IMR-90 (cell line): ENCODE measurements at regions not wholly inside any gene's neighbourhood (a gene's known extent, or its start where the extent isn't known, plus 50 kb on each side); places are given as distances from the start of the nearest gene placed in this dataset.

ENCODE experiments used
- ATAC-seq: fragments of 200-7000 bp; cut with Tn5 transposase; 2 replicates; pipeline ENCODE4 v1.9.1; 2020; ENCODE audit warnings: low read depth, mild to moderate bottlenecking, moderate library complexity
- BruUV-seq: library from RNA; stranded (reverse); fragments of 400-500 nt; replicated peaks from 2 replicates; lab custom pipeline; 2021; lab: Mats Ljungman, UMichigan
- CTCF ChIA-PET: fragments of 300-600 bp; formaldehyde crosslinking; extraction: SDS; loops from one replicate; lab custom pipeline; 2021; ENCODE audit warnings: antibody characterized with exemption; lab: Yijun Ruan, JAX
- POLR2A ChIA-PET: fragments of 300-600 bp; sonication (Branson Sonifier 250); formaldehyde crosslinking; loops from one replicate; lab custom pipeline; 2022; ENCODE audit warnings: antibody characterized with exemption; ENCODE audit not compliant: unreplicated experiment; lab: Charles Lee
- DNase-seq: peaks from one replicate; pipeline ENCODE4 v3.0.0; 2013
- H2AFZ ChIP-seq: replicated peaks from 2 replicates; pipeline ENCODE3; 2013; ENCODE audit warnings: low read length, mild to moderate bottlenecking; ENCODE audit not compliant: poor library complexity
- H2AK5ac ChIP-seq: 2 replicates; pipeline ENCODE4 v1.6.1; 2013; ENCODE audit warnings: low read depth, low read length, inconsistent platforms
- H2AK9ac ChIP-seq: replicated peaks from 2 replicates; pipeline ENCODE3; 2013; ENCODE audit warnings: mild to moderate bottlenecking, low read depth, low read length, moderate library complexity; ENCODE audit not compliant: poor library complexity
- H2BK120ac ChIP-seq: 2 replicates; pipeline ENCODE4 v1.6.1; 2013; ENCODE audit warnings: low read depth, low read length, inconsistent platforms
- H2BK15ac ChIP-seq: 3 replicates; pipeline ENCODE4 v1.6.1; 2013; ENCODE audit warnings: low read depth, low read length, inconsistent platforms
- H2BK20ac ChIP-seq: 2 replicates; pipeline ENCODE4 v1.6.1; 2013; ENCODE audit warnings: low read depth, mild to moderate bottlenecking, inconsistent platforms, low read length, moderate library complexity
- H2BK5ac ChIP-seq: 2 replicates; pipeline ENCODE4 v1.6.1; 2013; ENCODE audit warnings: mild to moderate bottlenecking, low read depth, low read length, inconsistent platforms; ENCODE audit not compliant: poor library complexity, severe bottlenecking
- H3K14ac ChIP-seq: replicated peaks from 2 replicates; pipeline ENCODE4 v1.6.1; 2013; ENCODE audit warnings: low read depth, low read length, inconsistent platforms
- H3K18ac ChIP-seq: 2 replicates; pipeline ENCODE4 v1.6.1; 2013; ENCODE audit warnings: low read depth, low read length, control low read depth
- H3K23ac ChIP-seq: 2 replicates; pipeline ENCODE4 v1.6.1; 2013; ENCODE audit warnings: low read depth, low read length, inconsistent platforms
- H3K27ac ChIP-seq: 2 replicates; pipeline ENCODE4 v1.5.1; 2013; ENCODE audit warnings: mild to moderate bottlenecking, control low read depth, low read length; ENCODE audit not compliant: insufficient read depth
- H3K27me3 ChIP-seq: 2 replicates; pipeline ENCODE4 v1.6.1; 2013; ENCODE audit warnings: low read length; ENCODE audit not compliant: control insufficient read depth, insufficient read depth
- H3K36me3 ChIP-seq: 2 replicates; pipeline ENCODE4 v1.6.1; 2013; ENCODE audit warnings: low read length, mixed read lengths; ENCODE audit not compliant: control insufficient read depth, insufficient read depth
- H3K4ac ChIP-seq: 2 replicates; pipeline ENCODE4 v1.6.1; 2013; ENCODE audit warnings: low read depth, low read length, inconsistent platforms
- H3K4me1 ChIP-seq: 2 replicates; pipeline ENCODE4 v1.6.1; 2013; ENCODE audit warnings: low read length, mixed read lengths; ENCODE audit not compliant: control insufficient read depth, insufficient read depth
- H3K4me2 ChIP-seq: 2 replicates; pipeline ENCODE4 v1.6.1; 2013; ENCODE audit warnings: low read depth, mild to moderate bottlenecking, control low read depth, low read length, moderate library complexity
- H3K4me3 ChIP-seq: 2 replicates; pipeline ENCODE4 v1.5.1; 2013; ENCODE audit warnings: low read depth, mild to moderate bottlenecking, control low read depth, low read length, moderate library complexity; ENCODE audit not compliant: insufficient read depth
- H3K56ac ChIP-seq: 2 replicates; pipeline ENCODE4 v1.6.1; 2013; ENCODE audit warnings: low read length, inconsistent platforms; ENCODE audit not compliant: insufficient read depth; ENCODE audit errors: extremely low read depth
- H3K79me1 ChIP-seq, 2 experiments: 2 replicates each; pipeline ENCODE4 v1.6.1; 2013; ENCODE audit warnings: low read length in 2 of 2, inconsistent platforms in 1 of 2, low read depth in 1 of 2
- H3K9ac ChIP-seq: 2 replicates; pipeline ENCODE4 v1.6.1; 2013; ENCODE audit warnings: low read depth, low read length, control low read depth
- H3K9me1 ChIP-seq: 2 replicates; pipeline ENCODE4 v1.6.1; 2013; ENCODE audit warnings: low read length, inconsistent platforms; ENCODE audit not compliant: insufficient read depth
- H3K9me3 ChIP-seq: 2 replicates; pipeline ENCODE4 v1.6.1; 2013; ENCODE audit warnings: low read length; ENCODE audit not compliant: control insufficient read depth, insufficient read depth
- H4K20me1 ChIP-seq: 2 replicates; pipeline ENCODE4 v1.6.1; 2013; ENCODE audit warnings: low read length, inconsistent platforms; ENCODE audit not compliant: insufficient read depth
- H4K5ac ChIP-seq: 2 replicates; pipeline ENCODE4 v1.6.1; 2013; ENCODE audit warnings: mild to moderate bottlenecking, low read depth, low read length, control low read depth
- H4K8ac ChIP-seq, 2 experiments: 2 replicates each; pipeline ENCODE4 v1.6.1; 2013; ENCODE audit warnings: low read depth in 2 of 2, low read length in 2 of 2, control low read depth in 1 of 2, inconsistent platforms in 1 of 2
- H4K91ac ChIP-seq: 2 replicates; pipeline ENCODE4 v1.6.1; 2013; ENCODE audit warnings: low read depth, low read length, inconsistent platforms; ENCODE audit not compliant: insufficient read depth
- CTCF ChIP-seq: conservative IDR thresholded peaks from 2 replicates; pipeline ENCODE4 v1.5.1; 2012; ENCODE audit warnings: mild to moderate bottlenecking, low read depth, low read length, improper control_type of control experiment
- ELK1 ChIP-seq: fragments of 150-350 bp; IDR thresholded peaks from 2 replicates; pipeline ENCODE4 v1.6.1; 2016; ENCODE audit warnings: low read depth, mild to moderate bottlenecking, low read length, moderate library complexity, borderline replicate concordance
- MAFK ChIP-seq: IDR thresholded peaks from 2 replicates; pipeline ENCODE4 v1.6.1; 2012; ENCODE audit warnings: low read depth, low read length, improper control_type of control experiment
- MAZ ChIP-seq: IDR thresholded peaks from 2 replicates; pipeline ENCODE4 v1.6.1; 2012; ENCODE audit warnings: low read depth, mild to moderate bottlenecking, low read length, improper control_type of control experiment, moderate library complexity, borderline replicate concordance
- MXI1 ChIP-seq: IDR thresholded peaks from 2 replicates; pipeline ENCODE4 v1.6.1; 2012; ENCODE audit warnings: low read depth, mild to moderate bottlenecking, low read length, moderate library complexity, borderline replicate concordance
- NFE2L2 ChIP-seq: fragments of 150-350 bp; IDR thresholded peaks from 2 replicates; pipeline ENCODE4 v1.6.1; 2016; ENCODE audit warnings: low read depth, mild to moderate bottlenecking, low read length
- RAD21 ChIP-seq: IDR thresholded peaks from 2 replicates; pipeline ENCODE4 v1.6.1; 2012; ENCODE audit warnings: low read length, improper control_type of control experiment
- RFX5 ChIP-seq: IDR thresholded peaks from 2 replicates; pipeline ENCODE4 v1.8.0; 2012; ENCODE audit warnings: low read depth, mild to moderate bottlenecking, low read length, moderate library complexity
- WGBS, 2 experiments: methylation state at CpG; one replicate each; pipeline versions ENCODE4 v1.1.5 to v1.1.7; 2013; ENCODE audit warnings: missing lambda C conversion rate in 2 of 2; ENCODE audit not compliant: insufficient read length in 1 of 2; ENCODE audit errors: extremely low coverage in 2 of 2; 5-methylcytosine and 5-hydroxymethylcytosine counted together
- dilution Hi-C: fragments of 300-500 bp; cut with HindIII; formaldehyde crosslinking; loops from one replicate; pipeline ENCODE4 v1.14.3; 2018; ENCODE audit warnings: low sequenced_read_pairs; ENCODE audit not compliant: unreplicated experiment
- in situ Hi-C: fragments of 300-500 bp; cut with MboI; formaldehyde crosslinking; loops from 3 replicates; pipeline ENCODE4 v1.14.3; 2019; ENCODE audit warnings: low sequenced_read_pairs, inconsistent platforms, mixed read lengths
- intact Hi-C: fragments of 100-400 bp; cut with micrococcal nuclease; formaldehyde crosslinking; loops from 2 replicates; pipeline ENCODE4 v1.10.0; 2022

- TF ChIP-seq RFX5, result no peak
Measured at GRCh38 chr3:163916596-163917560, 1161.4 kb downstream of the SI start (continued).

GRCh38 chr3:163915280-163915679, 1163.0 kb downstream of the SI start:
- no peak overlapping the region for H2AK5ac ChIP-seq
- no peak overlapping the region for H3K9ac ChIP-seq
- no TSS peak for BruUV-seq
- dilution Hi-C loops (no loop called here), intact Hi-C loops (no loop called here), in situ Hi-C loops (no loop called here)
- H2BK120ac ChIP-seq, result no peak overlapping the region
- H2BK5ac ChIP-seq, result no peak overlapping the region
- H2AFZ ChIP-seq, result no peak overlapping the region
- no peak overlapping the region for H4K91ac ChIP-seq
- no peak overlapping the region for H3K4ac ChIP-seq
- DNase-seq (no peak), ATAC-seq (no peak)
- H3K9me3 ChIP-seq, result peaks cover 5% of the 10 kb centered on the region
- H4K5ac ChIP-seq, result no peak overlapping the region
- CTCF ChIA-PET, result interaction anchor here (0.7 kb wide), 1 partner anchor 1276 kb away, joined by 4 read pairs; no protein-coding TSS in a partner anchor
- H4K8ac ChIP-seq, result no peak overlapping the region
- no CpG with 5 or more reads among the region's 2 CpGs for WGBS, 2 experiments
- POLR2A ChIA-PET, result no interaction called here
- H3K4me1 ChIP-seq, result no peaks in the 10 kb centered on the region
- H3K79me1 ChIP-seq, result no peaks in the 10 kb centered on the region
- H3K9me1 ChIP-seq, result no peaks in the 10 kb centered on the region
- no peaks in the 10 kb centered on the region for H4K20me1 ChIP-seq
- no peak overlapping the region for H3K4me3 ChIP-seq
- no peak overlapping the region for H3K14ac ChIP-seq
- H2BK15ac ChIP-seq, result no peak overlapping the region
- H3K27ac ChIP-seq, result no peak overlapping the region
- no peaks in the 10 kb centered on the region for H3K27me3 ChIP-seq
- no peak overlapping the region for H3K23ac ChIP-seq
- no peak overlapping the region for H2AK9ac ChIP-seq
- H3K18ac ChIP-seq, result no peak overlapping the region
- TF ChIP-seq ELK1, result no peak
- no peak for TF ChIP-seq CTCF
- TF ChIP-seq RAD21, result no peak
- TF ChIP-seq MAFK, result 0 out of 2 replicates have a peak, but pooled peaks have one; percentile 29
- no peak for TF ChIP-seq MAZ
- TF ChIP-seq NFE2L2, result no peak
- no peak for TF ChIP-seq MXI1
- no peaks in the 10 kb centered on the region for H3K36me3 ChIP-seq
- no peak overlapping the region for H2BK20ac ChIP-seq
- no peak overlapping the region for H3K56ac ChIP-seq
- no peak overlapping the region for H3K4me2 ChIP-seq
